NCI-H748 (cell line): ENCODE measurements at regions not wholly inside any gene's neighbourhood (a gene's known extent, or its start where the extent isn't known, plus 50 kb on each side); places are given as distances from the start of the nearest gene placed in this dataset.

Experiments used
- DNase-seq: peaks from one replicate; lab custom pipeline; 2025; ENCODE audit not compliant: unreplicated experiment; lab: John Stamatoyannopoulos, UW

GRCh38 chr4:169815606-169816005 is 57.9 kb upstream of the HPF1 start:
- DNase-seq: no peak

DNA sequence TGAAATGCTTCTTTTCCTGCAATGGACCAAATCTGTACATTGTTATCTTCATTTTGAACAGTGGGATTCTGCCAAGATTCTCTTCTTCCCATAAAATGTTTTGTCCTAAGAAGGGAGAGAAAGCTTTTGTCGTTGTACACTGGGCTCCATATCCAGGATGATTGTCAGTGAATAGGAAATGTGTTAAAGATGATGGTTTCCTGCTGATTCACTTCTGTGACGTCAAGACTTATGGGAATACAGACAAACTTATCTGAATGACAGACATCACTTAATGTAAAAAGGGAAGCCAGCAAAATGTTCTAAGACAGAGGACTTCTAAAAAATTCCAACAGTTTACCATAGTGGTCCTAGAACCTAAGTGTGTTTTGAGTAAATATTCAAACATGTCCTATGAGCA is 53.7 kb upstream of the HPF1 start:
- DNase-seq: no peak

GRCh38 chr4:169810325-169811323 is 52.9 kb upstream of the HPF1 start:
- DNase-seq: peak; percentile 73

- DNase-seq: no peak
Measured at GRCh38 chr4:169807934-169808509, 50.3 kb upstream of the HPF1 start.
